Activated CD4-positive, alpha-beta memory T cell treated with anti-CD3 and anti-CD28 coated beads, Interleukin-2, amount 10 ng/mL, durations not matched to agents 7 days and 5 days (primary cell): ENCODE measurements at regions not wholly inside any gene's neighbourhood (a gene's known extent, or its start where the extent isn't known, plus 50 kb on each side); places are given as distances from the start of the nearest gene placed in this dataset.

ENCODE experiments used
- CTCF ChIA-PET: fragments of 350-600 bp; sonication (Branson Sonifier 250); formaldehyde crosslinking; loops from one replicate; lab custom pipeline; 2021; ENCODE audit warnings: antibody characterized with exemption, inconsistent platforms; lab: Charles Lee
- POLR2A ChIA-PET: fragments of 350-600 bp; sonication (Branson Sonifier 250); formaldehyde crosslinking; loops from one replicate; lab custom pipeline; 2021; ENCODE audit warnings: antibody characterized with exemption; lab: Charles Lee
- DNase-seq: peaks from one replicate; pipeline ENCODE4 v3.0.0-alpha.2; 2020
- H3K27ac Mint-ChIP-seq: one replicate; pipeline ENCODE4 v1.8.0; 2021; ENCODE audit warnings: mild to moderate bottlenecking, mixed read lengths
- H3K27me3 Mint-ChIP-seq: one replicate; pipeline ENCODE4 v1.8.0; 2021; ENCODE audit warnings: mixed read lengths
- H3K36me3 Mint-ChIP-seq: one replicate; pipeline ENCODE4 v1.8.0; 2021; ENCODE audit warnings: low read depth, mixed read lengths
- H3K4me1 Mint-ChIP-seq: one replicate; pipeline ENCODE4 v1.8.0; 2021; ENCODE audit warnings: mixed read lengths
- H3K4me3 Mint-ChIP-seq: one replicate; pipeline ENCODE4 v1.8.0; 2021; ENCODE audit warnings: mild to moderate bottlenecking, mixed read lengths
- H3K9me3 Mint-ChIP-seq: one replicate; pipeline ENCODE4 v1.8.0; 2021; ENCODE audit warnings: mixed read lengths

- H3K4me1 Mint-ChIP-seq, result peaks cover 5% of the 10 kb centered on the region
- no peaks in the 10 kb centered on the region for H3K27me3 Mint-ChIP-seq
- H3K9me3 Mint-ChIP-seq, result no peaks in the 10 kb centered on the region
- ChIA-PET POLR2A (no interaction called here), CTCF (interaction anchor here (1.1 kb wide), 1 partner anchor 456 kb away, joined by 3 read pairs; no protein-coding TSS in a partner anchor)
- peak; percentile 18 for DNase-seq
- H3K36me3 Mint-ChIP-seq, result no peaks in the 10 kb centered on the region
- H3K27ac Mint-ChIP-seq, result no peak overlapping the region
- H3K4me3 Mint-ChIP-seq, result no peak overlapping the region
These were observed 518.0 kb downstream of the TMA16 start for GRCh38 chr4:164012396-164013027.

GRCh38 chr4:164021947-164022346, 527.5 kb downstream of the TMA16 start:
- POLR2A ChIA-PET, result no interaction called here
- H3K27ac Mint-ChIP-seq, result no peak overlapping the region
- CTCF ChIA-PET, result no interaction called here
- no peak for DNase-seq
- no peak overlapping the region for H3K4me3 Mint-ChIP-seq
- H3K4me1 Mint-ChIP-seq, result no peaks in the 10 kb centered on the region
- H3K27me3 Mint-ChIP-seq, result no peaks in the 10 kb centered on the region
- no peaks in the 10 kb centered on the region for H3K36me3 Mint-ChIP-seq
- peaks cover 3% of the 10 kb centered on the region for H3K9me3 Mint-ChIP-seq

- no peaks in the 10 kb centered on the region for H3K27me3 Mint-ChIP-seq
- DNase-seq, result no peak
- CTCF ChIA-PET, result no interaction called here
- H3K36me3 Mint-ChIP-seq, result no peaks in the 10 kb centered on the region
- H3K4me3 Mint-ChIP-seq, result no peak overlapping the region
- POLR2A ChIA-PET, result no interaction called here
- no peak overlapping the region for H3K27ac Mint-ChIP-seq
- peaks cover 3% of the 10 kb centered on the region for H3K9me3 Mint-ChIP-seq
- H3K4me1 Mint-ChIP-seq, result no peaks in the 10 kb centered on the region
These were observed 528.7 kb downstream of the TMA16 start for GRCh38 chr4:164023214-164023613.

GRCh38 chr4:164027805-164028204, 533.3 kb downstream of the TMA16 start:
- ChIA-PET CTCF (no interaction called here), POLR2A (no interaction called here)
- Mint-ChIP-seq H3K36me3 (no peaks in the 10 kb centered on the region), H3K9me3 (peaks cover 3% of the 10 kb centered on the region), H3K27me3 (no peaks in the 10 kb centered on the region), H3K27ac (no peak overlapping the region), H3K4me3 (no peak overlapping the region), H3K4me1 (no peaks in the 10 kb centered on the region)
- no peak for DNase-seq

GRCh38 chr4:164039482-164039881, 545.0 kb downstream of the TMA16 start:
- Mint-ChIP-seq H3K27me3 (no peaks in the 10 kb centered on the region), H3K9me3 (peaks cover 4% of the 10 kb centered on the region), H3K36me3 (no peaks in the 10 kb centered on the region), H3K4me1 (no peaks in the 10 kb centered on the region), H3K27ac (no peak overlapping the region), H3K4me3 (no peak overlapping the region)
- POLR2A ChIA-PET, result no interaction called here
- no peak for DNase-seq
- CTCF ChIA-PET, result no interaction called here

GRCh38 chr4:164056426-164057142, 562.1 kb downstream of the TMA16 start:
- POLR2A ChIA-PET, result no interaction called here
- CTCF ChIA-PET, result no interaction called here
- Mint-ChIP-seq H3K36me3 (no peaks in the 10 kb centered on the region), H3K4me1 (no peaks in the 10 kb centered on the region), H3K4me3 (no peak overlapping the region), H3K27ac (no peak overlapping the region), H3K9me3 (no peaks in the 10 kb centered on the region), H3K27me3 (no peaks in the 10 kb centered on the region)
- DNase-seq, result no peak

- ChIA-PET POLR2A (no interaction called here), CTCF (no interaction called here)
- no peaks in the 10 kb centered on the region for H3K9me3 Mint-ChIP-seq
- no peaks in the 10 kb centered on the region for H3K36me3 Mint-ChIP-seq
- no peak for DNase-seq
- no peak overlapping the region for H3K27ac Mint-ChIP-seq
- no peak overlapping the region for H3K4me3 Mint-ChIP-seq
- no peaks in the 10 kb centered on the region for H3K27me3 Mint-ChIP-seq
- no peaks in the 10 kb centered on the region for H3K4me1 Mint-ChIP-seq
These were observed 564.4 kb downstream of the TMA16 start for GRCh38 chr4:164058776-164059445.

- Mint-ChIP-seq H3K4me1 (no peaks in the 10 kb centered on the region), H3K36me3 (no peaks in the 10 kb centered on the region), H3K9me3 (no peaks in the 10 kb centered on the region), H3K27me3 (no peaks in the 10 kb centered on the region), H3K4me3 (no peak overlapping the region), H3K27ac (no peak overlapping the region)
- ChIA-PET CTCF (no interaction called here), POLR2A (no interaction called here)
- DNase-seq, result no peak
These were observed 566.0 kb downstream of the TMA16 start for GRCh38 chr4:164060456-164060855.

- no peak overlapping the region for H3K27ac Mint-ChIP-seq
- H3K4me3 Mint-ChIP-seq, result no peak overlapping the region
- H3K36me3 Mint-ChIP-seq, result no peaks in the 10 kb centered on the region
- no peak for DNase-seq
- ChIA-PET CTCF (no interaction called here), POLR2A (no interaction called here)
- H3K27me3 Mint-ChIP-seq, result no peaks in the 10 kb centered on the region
- no peaks in the 10 kb centered on the region for H3K4me1 Mint-ChIP-seq
- peaks cover 7% of the 10 kb centered on the region for H3K9me3 Mint-ChIP-seq
These were observed 573.9 kb downstream of the TMA16 start for GRCh38 chr4:164068392-164068791.

GRCh38 chr4:164070625-164071024, 576.1 kb downstream of the TMA16 start:
- H3K36me3 Mint-ChIP-seq, result no peaks in the 10 kb centered on the region
- no peak overlapping the region for H3K27ac Mint-ChIP-seq
- H3K4me3 Mint-ChIP-seq, result no peak overlapping the region
- DNase-seq, result no peak
- no peaks in the 10 kb centered on the region for H3K27me3 Mint-ChIP-seq
- H3K4me1 Mint-ChIP-seq, result no peaks in the 10 kb centered on the region
- ChIA-PET POLR2A (no interaction called here), CTCF (no interaction called here)
- peaks cover 7% of the 10 kb centered on the region for H3K9me3 Mint-ChIP-seq

- Mint-ChIP-seq H3K9me3 (peaks cover under 1% of the 10 kb centered on the region), H3K27ac (no peak overlapping the region), H3K36me3 (no peaks in the 10 kb centered on the region), H3K4me1 (no peaks in the 10 kb centered on the region), H3K4me3 (no peak overlapping the region), H3K27me3 (no peaks in the 10 kb centered on the region)
- no peak for DNase-seq
- ChIA-PET CTCF (no interaction called here), POLR2A (no interaction called here)
These were observed 586.9 kb downstream of the TMA16 start for GRCh38 chr4:164081371-164081770.

GRCh38 chr4:164081801-164082200, 587.3 kb downstream of the TMA16 start:
- no peaks in the 10 kb centered on the region for H3K27me3 Mint-ChIP-seq
- H3K27ac Mint-ChIP-seq, result no peak overlapping the region

GRCh38 chr4:164087733-164088132, 593.2 kb downstream of the TMA16 start:
- no peaks in the 10 kb centered on the region for H3K36me3 Mint-ChIP-seq
- ChIA-PET POLR2A (no interaction called here), CTCF (no interaction called here)
- no peaks in the 10 kb centered on the region for H3K9me3 Mint-ChIP-seq
- H3K27ac Mint-ChIP-seq, result no peak overlapping the region
- DNase-seq, result no peak
- H3K4me1 Mint-ChIP-seq, result no peaks in the 10 kb centered on the region
- H3K27me3 Mint-ChIP-seq, result no peaks in the 10 kb centered on the region
- H3K4me3 Mint-ChIP-seq, result no peak overlapping the region

More at GRCh38 chr4:164081801-164082200, 587.3 kb downstream of the TMA16 start:
- H3K4me3 Mint-ChIP-seq, result no peak overlapping the region
- POLR2A ChIA-PET, result no interaction called here
- H3K36me3 Mint-ChIP-seq, result no peaks in the 10 kb centered on the region
- no peak for DNase-seq
- no peaks in the 10 kb centered on the region for H3K4me1 Mint-ChIP-seq
- CTCF ChIA-PET, result no interaction called here
- H3K9me3 Mint-ChIP-seq, result no peaks in the 10 kb centered on the region
